GM12872 (cell line): ENCODE measurements at regions not wholly inside any gene's neighbourhood (a gene's known extent, or its start where the extent isn't known, plus 50 kb on each side); places are given as distances from the start of the nearest gene placed in this dataset.

Experiments used
- TF ChIP-seq, protein P1 (sequence below): IDR thresholded peaks from 3 replicates; pipeline ENCODE4 v1.5.1; 2011; ENCODE audit warnings: low read depth, mild to moderate bottlenecking, low read length, moderate library complexity; ENCODE audit not compliant: insufficient read depth

- TF ChIP-seq, protein P1, sequence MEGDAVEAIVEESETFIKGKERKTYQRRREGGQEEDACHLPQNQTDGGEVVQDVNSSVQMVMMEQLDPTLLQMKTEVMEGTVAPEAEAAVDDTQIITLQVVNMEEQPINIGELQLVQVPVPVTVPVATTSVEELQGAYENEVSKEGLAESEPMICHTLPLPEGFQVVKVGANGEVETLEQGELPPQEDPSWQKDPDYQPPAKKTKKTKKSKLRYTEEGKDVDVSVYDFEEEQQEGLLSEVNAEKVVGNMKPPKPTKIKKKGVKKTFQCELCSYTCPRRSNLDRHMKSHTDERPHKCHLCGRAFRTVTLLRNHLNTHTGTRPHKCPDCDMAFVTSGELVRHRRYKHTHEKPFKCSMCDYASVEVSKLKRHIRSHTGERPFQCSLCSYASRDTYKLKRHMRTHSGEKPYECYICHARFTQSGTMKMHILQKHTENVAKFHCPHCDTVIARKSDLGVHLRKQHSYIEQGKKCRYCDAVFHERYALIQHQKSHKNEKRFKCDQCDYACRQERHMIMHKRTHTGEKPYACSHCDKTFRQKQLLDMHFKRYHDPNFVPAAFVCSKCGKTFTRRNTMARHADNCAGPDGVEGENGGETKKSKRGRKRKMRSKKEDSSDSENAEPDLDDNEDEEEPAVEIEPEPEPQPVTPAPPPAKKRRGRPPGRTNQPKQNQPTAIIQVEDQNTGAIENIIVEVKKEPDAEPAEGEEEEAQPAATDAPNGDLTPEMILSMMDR = no peak
Observed at GRCh38 chr17:34780438-34780837, 180.8 kb downstream of the CCT6B start.

DNA sequence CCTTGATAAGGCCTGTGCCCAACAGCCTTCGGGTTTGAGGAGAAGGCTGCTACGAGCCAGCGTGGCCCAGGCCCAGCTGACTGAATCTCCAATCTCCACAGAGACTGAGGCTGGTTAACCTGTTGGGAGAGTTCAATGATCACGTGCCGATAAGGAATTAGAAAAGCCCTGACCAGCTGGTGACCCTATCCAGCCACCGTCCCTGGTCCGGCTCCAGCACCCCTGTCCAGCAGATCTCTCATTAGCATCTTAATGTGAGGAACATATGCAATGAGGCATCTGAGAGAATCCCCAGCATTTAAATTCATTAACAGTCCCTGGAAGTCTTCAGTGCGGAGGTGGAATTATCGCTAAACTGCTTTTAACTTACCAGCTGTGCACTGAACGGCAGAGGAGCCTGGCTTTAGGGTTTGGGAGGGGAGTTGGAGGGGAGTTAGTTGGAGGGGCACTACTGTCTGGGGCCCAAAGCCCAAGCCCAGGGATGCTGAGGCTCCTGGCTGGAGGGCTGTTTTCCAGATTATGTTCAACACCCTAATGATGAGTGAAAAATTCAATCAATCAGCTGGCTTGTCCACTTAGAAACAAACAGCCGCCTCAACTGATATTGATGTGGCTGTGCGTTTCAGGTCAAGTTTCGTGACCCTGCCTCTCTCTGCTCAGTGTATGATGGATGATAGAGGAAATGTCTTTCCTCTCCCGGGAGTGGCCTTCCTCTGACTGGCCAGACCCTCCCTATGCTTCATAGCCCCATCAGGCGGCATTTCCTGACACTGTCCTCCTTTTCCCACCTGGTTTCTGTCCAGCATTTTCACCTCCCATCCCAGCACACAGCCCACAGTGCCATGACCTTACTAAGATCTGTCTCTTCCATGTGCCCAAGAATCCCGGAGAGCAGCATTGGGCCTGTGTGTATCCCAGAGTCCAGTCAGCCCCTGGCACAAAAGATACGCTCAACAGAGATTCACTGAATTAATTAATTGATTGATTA, 184.5 kb downstream of the CCT6B start:
- TF ChIP-seq, protein P1 = no peak

DNA sequence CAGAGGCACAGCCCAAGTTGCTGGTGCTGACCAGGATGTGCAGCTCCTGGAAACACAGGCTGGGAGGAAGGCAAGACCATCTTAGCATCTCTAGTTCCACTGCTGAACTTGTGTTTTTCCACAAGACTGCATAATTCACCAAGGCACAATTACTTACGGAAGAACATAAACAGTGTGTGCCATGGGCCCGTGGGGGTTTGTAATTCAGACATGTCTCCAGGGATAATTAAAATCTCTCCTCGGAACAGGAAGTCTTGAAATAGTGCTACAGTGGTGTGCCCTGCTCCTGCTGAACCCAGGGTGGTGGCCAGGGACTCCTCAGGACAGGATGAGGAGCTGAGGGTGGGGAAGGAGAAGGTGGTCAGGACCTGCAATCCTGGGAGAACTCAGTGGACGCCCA, 188.2 kb downstream of the CCT6B start:
- TF ChIP-seq, protein P1 = no peak

GRCh38 chr17:34771891-34772290, 189.4 kb downstream of the CCT6B start:
- TF ChIP-seq, protein P1 = no peak

- TF ChIP-seq, protein P1 = no peak
Observed at GRCh38 chr17:34770586-34770985, 190.7 kb downstream of the CCT6B start.

DNA sequence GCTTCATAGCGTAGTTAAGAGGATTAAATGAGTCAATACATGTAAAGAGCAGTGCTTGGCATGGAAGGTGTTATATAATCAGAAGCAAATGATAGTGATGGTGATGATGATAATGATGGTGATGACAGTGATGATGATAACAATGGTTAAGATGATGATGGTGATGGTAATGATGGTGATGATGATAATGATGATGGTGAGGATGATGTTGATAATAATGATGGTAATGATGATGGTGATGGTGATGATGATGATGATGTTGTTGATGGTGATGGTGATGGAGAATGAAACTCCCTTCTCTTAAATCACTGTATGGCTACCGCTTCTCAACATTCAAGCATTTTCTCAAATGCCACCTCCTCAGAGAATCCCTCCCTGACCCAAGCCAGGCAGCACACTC, 190.5 kb downstream of the TMEM132E start:
- TF ChIP-seq, protein P1 = no peak

DNA sequence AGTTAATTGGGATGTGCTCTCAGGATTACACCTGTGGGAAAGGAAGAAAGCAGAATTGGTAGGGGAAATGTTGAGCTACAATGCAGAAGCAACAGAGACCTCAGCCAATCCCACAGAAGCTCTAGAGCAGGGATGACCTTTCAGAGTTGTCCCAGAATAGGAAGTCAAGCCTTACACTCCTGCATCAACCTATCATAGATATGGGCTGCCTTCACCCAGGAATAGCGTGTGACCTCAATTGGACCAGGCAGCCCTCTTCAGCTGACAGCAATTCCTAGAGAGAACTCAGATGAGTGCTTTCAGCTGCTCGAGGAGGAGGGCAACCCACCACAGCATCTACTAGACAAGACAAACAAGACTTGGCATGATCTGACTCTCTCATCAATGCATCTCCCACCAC, 189.7 kb downstream of the TMEM132E start:
- TF ChIP-seq, protein P1 = no peak
